GM12864 (cell line): ENCODE measurements at regions not wholly inside any gene's neighbourhood (a gene's known extent, or its start where the extent isn't known, plus 50 kb on each side); places are given as distances from the start of the nearest gene placed in this dataset.

Source experiments
- DNase-seq: peaks from one replicate; pipeline ENCODE4 v3.0.0-alpha.2; 2011; ENCODE audit warnings: low read depth
- H3K4me3 ChIP-seq: 2 replicates; pipeline ENCODE4 v1.5.1; 2011; ENCODE audit warnings: mild to moderate bottlenecking, low read depth, low read length, control low read depth
- TF ChIP-seq, protein P1 (sequence below): IDR thresholded peaks from 2 replicates; pipeline ENCODE4 v1.5.1; 2011; ENCODE audit warnings: low read depth, mild to moderate bottlenecking, moderate library complexity, low read length, control low read depth, inconsistent platforms; ENCODE audit errors: missing control alignments

GRCh38 chr1:8111560-8111959 is 85.5 kb upstream of the ERRFI1 start:
- TF ChIP-seq, protein P1, sequence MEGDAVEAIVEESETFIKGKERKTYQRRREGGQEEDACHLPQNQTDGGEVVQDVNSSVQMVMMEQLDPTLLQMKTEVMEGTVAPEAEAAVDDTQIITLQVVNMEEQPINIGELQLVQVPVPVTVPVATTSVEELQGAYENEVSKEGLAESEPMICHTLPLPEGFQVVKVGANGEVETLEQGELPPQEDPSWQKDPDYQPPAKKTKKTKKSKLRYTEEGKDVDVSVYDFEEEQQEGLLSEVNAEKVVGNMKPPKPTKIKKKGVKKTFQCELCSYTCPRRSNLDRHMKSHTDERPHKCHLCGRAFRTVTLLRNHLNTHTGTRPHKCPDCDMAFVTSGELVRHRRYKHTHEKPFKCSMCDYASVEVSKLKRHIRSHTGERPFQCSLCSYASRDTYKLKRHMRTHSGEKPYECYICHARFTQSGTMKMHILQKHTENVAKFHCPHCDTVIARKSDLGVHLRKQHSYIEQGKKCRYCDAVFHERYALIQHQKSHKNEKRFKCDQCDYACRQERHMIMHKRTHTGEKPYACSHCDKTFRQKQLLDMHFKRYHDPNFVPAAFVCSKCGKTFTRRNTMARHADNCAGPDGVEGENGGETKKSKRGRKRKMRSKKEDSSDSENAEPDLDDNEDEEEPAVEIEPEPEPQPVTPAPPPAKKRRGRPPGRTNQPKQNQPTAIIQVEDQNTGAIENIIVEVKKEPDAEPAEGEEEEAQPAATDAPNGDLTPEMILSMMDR: no peak
- no peak for DNase-seq
- no peak overlapping the region for H3K4me3 ChIP-seq

- H3K4me3 ChIP-seq: no peak overlapping the region
- DNase-seq: no peak
- TF ChIP-seq, protein P1: no peak
Measured at GRCh38 chr1:8109216-8109615, 83.1 kb upstream of the ERRFI1 start.

- TF ChIP-seq, protein P1: no peak
Measured at GRCh38 chr1:8107897-8108296, 81.8 kb upstream of the ERRFI1 start.

DNA sequence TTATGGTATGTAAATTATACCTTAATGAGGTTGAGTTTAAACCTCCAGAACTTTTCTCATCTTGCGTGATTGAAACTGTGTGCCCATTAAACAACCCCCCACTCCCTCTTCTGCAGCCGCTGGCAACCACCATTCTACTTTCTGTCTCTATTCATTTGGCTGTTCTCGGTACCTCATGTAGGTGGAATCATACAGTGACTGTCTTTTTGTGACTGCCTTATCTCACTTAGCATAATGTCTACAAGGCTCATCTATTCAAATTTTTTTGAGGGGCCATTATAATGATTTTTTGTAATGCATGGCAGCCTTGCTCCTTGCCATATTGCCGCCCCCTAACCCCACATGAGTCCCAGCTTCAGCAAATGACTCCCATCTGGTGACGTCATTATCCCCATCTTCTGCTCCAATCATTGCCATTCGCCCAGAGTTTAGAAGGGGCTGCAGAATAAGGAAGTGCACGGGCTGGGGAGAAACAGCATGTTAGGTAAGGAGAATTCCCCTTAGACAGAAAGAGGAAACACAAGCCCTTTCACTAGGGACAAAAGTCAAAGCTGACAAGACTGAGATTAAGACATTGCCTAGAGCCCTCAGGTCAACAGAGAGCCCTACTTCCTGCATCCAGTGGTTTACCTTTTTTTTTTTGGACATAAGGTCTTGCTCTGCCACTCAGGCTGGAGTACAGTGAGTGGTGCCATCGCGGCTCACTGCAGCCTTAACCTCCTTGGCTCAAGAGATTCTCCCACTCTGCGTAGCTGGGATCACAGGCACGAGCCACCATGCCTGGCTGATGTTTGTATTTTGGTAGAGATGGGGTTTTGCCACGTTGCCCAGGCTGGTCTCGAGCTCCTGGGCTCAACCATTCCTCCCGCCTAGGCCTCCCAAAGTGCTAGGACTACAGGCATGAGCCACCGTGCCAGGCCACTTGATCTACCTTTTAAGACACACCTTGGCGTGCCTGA is 78.4 kb upstream of the ERRFI1 start:
- TF ChIP-seq, protein P1: no peak
- no peak overlapping the region for H3K4me3 ChIP-seq
- DNase-seq: peak; percentile 52

More at GRCh38 chr1:8107897-8108296, 81.8 kb upstream of the ERRFI1 start:
- H3K4me3 ChIP-seq: no peak overlapping the region
- no peak for DNase-seq

DNA sequence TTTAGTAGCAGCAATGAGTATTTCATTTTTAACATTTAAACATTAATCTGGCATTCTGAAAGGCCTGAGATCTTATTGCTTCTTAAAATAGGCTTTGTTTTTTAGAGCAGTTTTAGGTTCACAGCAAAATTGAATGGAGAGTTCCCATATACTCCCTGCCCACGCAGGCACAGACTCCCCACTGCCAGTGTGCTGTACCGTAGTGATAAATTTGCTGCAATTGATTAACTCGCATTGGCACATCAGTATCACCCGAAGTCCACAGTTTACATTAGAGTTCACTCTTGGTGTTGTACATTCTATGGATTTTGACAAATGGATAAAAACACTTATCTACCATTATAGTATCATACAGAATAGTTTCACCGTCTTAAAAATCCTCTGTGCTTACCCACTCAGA is 71.8 kb upstream of the ERRFI1 start:
- TF ChIP-seq, protein P1: no peak
- DNase-seq: no peak
- no peak overlapping the region for H3K4me3 ChIP-seq

- TF ChIP-seq, protein P1: no peak
- H3K4me3 ChIP-seq: no peak overlapping the region; the same call in 1 of the 2 replicates
- DNase-seq: peak; percentile 68
Measured at GRCh38 chr1:8097077-8097799, 71.1 kb upstream of the ERRFI1 start.
